MM.1S (cell line): ENCODE measurements at regions not wholly inside any gene's neighbourhood (a gene's known extent, or its start where the extent isn't known, plus 50 kb on each side); places are given as distances from the start of the nearest gene placed in this dataset.
"Not testable (repeated sequence)": the region's sequence is repeated elsewhere in the genome, so short reads cannot be mapped to it uniquely, and the experiment has no call there.

Source experiments
- DNase-seq: peaks from one replicate; pipeline ENCODE4 v3.0.0-alpha.2; 2015
- H2AFZ ChIP-seq: fragments of 300-600 bp; sonication (generic); 2 replicates; pipeline ENCODE4 v1.6.0; 2016; ENCODE audit warnings: antibody characterized with exemption, low read length
- H3F3A ChIP-seq: fragments of 300-600 bp; sonication (generic); 2 replicates; pipeline ENCODE4 v1.6.1; 2016; ENCODE audit warnings: mild to moderate bottlenecking, antibody characterized with exemption, low read length, moderate library complexity, mixed read lengths; ENCODE audit not compliant: insufficient read depth
- H3K27ac ChIP-seq: fragments of 300-600 bp; sonication (generic); 2 replicates; pipeline ENCODE4 v1.5.1; 2016; ENCODE audit warnings: mild to moderate bottlenecking, low read length
- H3K27me3 ChIP-seq: fragments of 300-600 bp; sonication (generic); replicated peaks from 2 replicates; pipeline ENCODE4 v1.6.0; 2016; ENCODE audit warnings: low read length; ENCODE audit not compliant: insufficient read depth
- H3K36me3 ChIP-seq: fragments of 300-600 bp; sonication (generic); replicated peaks from 2 replicates; pipeline ENCODE4 v1.6.1; 2016; ENCODE audit warnings: mild to moderate bottlenecking, low read length, mixed read lengths; ENCODE audit not compliant: insufficient read depth
- H3K4me1 ChIP-seq: fragments of 300-600 bp; sonication (generic); 2 replicates; pipeline ENCODE4 v1.6.1; 2016; ENCODE audit warnings: low read length, mixed read lengths
- H3K4me2 ChIP-seq: fragments of 300-600 bp; sonication (generic); 2 replicates; pipeline ENCODE4 v1.6.0; 2016; ENCODE audit warnings: low read depth, low read length
- H3K4me3 ChIP-seq: fragments of 300-600 bp; sonication (generic); 2 replicates; pipeline ENCODE4 v1.5.1; 2016; ENCODE audit warnings: low read length, mixed read lengths
- H3K79me2 ChIP-seq: fragments of 300-600 bp; sonication (generic); 2 replicates; pipeline ENCODE4 v1.6.1; 2016; ENCODE audit warnings: mixed run types, low read length, mixed read lengths
- H3K9ac ChIP-seq: fragments of 300-600 bp; sonication (generic); 2 replicates; pipeline ENCODE4 v1.6.1; 2016; ENCODE audit warnings: low read length, mixed read lengths
- H3K9me2 ChIP-seq: fragments of 300-600 bp; sonication (generic); replicated peaks from 2 replicates; pipeline ENCODE4 v1.6.1; 2016; ENCODE audit warnings: mild to moderate bottlenecking, low read length, mixed read lengths; ENCODE audit not compliant: insufficient read depth
- H3K9me3 ChIP-seq: fragments of 300-600 bp; sonication (generic); replicated peaks from 2 replicates; pipeline ENCODE4 v1.6.1; 2016; ENCODE audit warnings: mild to moderate bottlenecking, low read length, mixed read lengths; ENCODE audit not compliant: insufficient read depth
- H4K20me1 ChIP-seq: fragments of 300-600 bp; sonication (generic); 2 replicates; pipeline ENCODE4 v1.6.1; 2016; ENCODE audit warnings: mild to moderate bottlenecking, low read length, moderate library complexity, mixed read lengths; ENCODE audit not compliant: insufficient read depth
- EZH2 ChIP-seq: fragments of 300-600 bp; sonication (generic); optimal IDR thresholded peaks from 2 replicates; pipeline ENCODE3; 2017; ENCODE audit warnings: low read depth, mild to moderate bottlenecking, antibody characterized with exemption, low read length, mixed read lengths
- EZH2phosphoT487 ChIP-seq: fragments of 300-600 bp; sonication (generic); IDR thresholded peaks from 2 replicates; pipeline ENCODE4 v1.6.1; 2018; ENCODE audit warnings: antibody characterized with exemption, low read length
- TF ChIP-seq, protein P1 (sequence below): fragments of 300-600 bp; sonication (generic); IDR thresholded peaks from 2 replicates; pipeline ENCODE4 v1.5.1; 2016; ENCODE audit warnings: antibody characterized with exemption, low read length, mixed read lengths

DNA sequence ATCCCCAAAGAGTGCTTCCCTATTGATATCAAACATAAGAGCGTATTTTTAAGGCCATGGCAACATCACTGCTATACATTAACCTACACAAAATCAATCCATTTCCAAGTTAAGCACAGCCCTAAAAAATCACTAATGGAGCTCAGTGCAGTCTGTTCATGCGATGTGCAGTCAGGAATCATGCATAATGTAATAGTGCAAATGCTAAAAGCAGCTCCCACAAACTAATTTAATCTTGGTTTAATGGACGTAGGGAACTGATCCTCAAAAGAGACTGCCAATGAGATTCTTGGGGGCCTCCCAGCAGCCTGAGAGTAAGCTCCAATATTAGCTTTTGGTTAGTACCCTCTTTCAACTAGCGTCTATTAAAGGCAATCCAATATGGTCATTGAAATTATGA, 245.9 kb downstream of the TOX3 start:
- DNase-seq: no peak
- Histone ChIP-seq H3F3A (no peaks in the 10 kb centered on the region), H3K9ac (no peak overlapping the region), H4K20me1 (no peaks in the 10 kb centered on the region), H3K27me3 (no peaks in the 10 kb centered on the region), H3K4me3 (no peak overlapping the region), H3K79me2 (no peaks in the 10 kb centered on the region), H3K36me3 (no peaks in the 10 kb centered on the region), H3K27ac (no peak overlapping the region), H3K4me2 (no peak overlapping the region), H3K4me1 (no peaks in the 10 kb centered on the region), H2AFZ (no peak overlapping the region), H3K9me2 (no peaks in the 10 kb centered on the region), H3K9me3 (no peaks in the 10 kb centered on the region)
- TF ChIP-seq, protein P1, sequence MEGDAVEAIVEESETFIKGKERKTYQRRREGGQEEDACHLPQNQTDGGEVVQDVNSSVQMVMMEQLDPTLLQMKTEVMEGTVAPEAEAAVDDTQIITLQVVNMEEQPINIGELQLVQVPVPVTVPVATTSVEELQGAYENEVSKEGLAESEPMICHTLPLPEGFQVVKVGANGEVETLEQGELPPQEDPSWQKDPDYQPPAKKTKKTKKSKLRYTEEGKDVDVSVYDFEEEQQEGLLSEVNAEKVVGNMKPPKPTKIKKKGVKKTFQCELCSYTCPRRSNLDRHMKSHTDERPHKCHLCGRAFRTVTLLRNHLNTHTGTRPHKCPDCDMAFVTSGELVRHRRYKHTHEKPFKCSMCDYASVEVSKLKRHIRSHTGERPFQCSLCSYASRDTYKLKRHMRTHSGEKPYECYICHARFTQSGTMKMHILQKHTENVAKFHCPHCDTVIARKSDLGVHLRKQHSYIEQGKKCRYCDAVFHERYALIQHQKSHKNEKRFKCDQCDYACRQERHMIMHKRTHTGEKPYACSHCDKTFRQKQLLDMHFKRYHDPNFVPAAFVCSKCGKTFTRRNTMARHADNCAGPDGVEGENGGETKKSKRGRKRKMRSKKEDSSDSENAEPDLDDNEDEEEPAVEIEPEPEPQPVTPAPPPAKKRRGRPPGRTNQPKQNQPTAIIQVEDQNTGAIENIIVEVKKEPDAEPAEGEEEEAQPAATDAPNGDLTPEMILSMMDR: no peak
- TF ChIP-seq EZH2 (no peak), EZH2phosphoT487 (no peak)

DNA sequence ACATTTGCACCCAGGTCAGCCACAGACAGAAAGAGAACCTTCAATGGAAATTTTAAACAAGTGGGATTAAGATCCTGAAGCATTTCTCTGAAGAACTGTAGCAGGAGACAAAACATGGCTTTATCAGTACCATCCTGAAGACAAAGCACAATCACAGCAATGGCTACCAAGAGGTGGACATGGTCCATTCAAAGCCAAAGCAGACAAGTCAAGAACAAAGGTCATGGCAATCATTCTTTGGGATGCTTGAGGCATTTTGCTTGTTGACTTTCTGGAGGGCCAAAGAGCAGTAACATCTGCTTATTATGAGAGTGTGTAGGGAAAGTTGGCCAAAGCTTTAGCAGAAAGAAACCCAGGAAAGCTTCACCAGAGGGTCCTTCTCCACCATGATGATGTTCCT, 248.2 kb downstream of the TOX3 start:
- Histone ChIP-seq H3F3A (no peaks in the 10 kb centered on the region), H3K9me3 (no peaks in the 10 kb centered on the region), H4K20me1 (no peaks in the 10 kb centered on the region), H3K4me1 (no peaks in the 10 kb centered on the region), H3K9ac (no peak overlapping the region), H3K27me3 (no peaks in the 10 kb centered on the region), H3K4me2 (no peak overlapping the region), H3K9me2 (no peaks in the 10 kb centered on the region), H3K4me3 (no peak overlapping the region), H3K79me2 (no peaks in the 10 kb centered on the region), H2AFZ (no peak overlapping the region), H3K36me3 (no peaks in the 10 kb centered on the region), H3K27ac (no peak overlapping the region)
- TF ChIP-seq, protein P1: no peak
- TF ChIP-seq EZH2phosphoT487: no peak
- TF ChIP-seq EZH2: no peak
- no peak for DNase-seq

DNA sequence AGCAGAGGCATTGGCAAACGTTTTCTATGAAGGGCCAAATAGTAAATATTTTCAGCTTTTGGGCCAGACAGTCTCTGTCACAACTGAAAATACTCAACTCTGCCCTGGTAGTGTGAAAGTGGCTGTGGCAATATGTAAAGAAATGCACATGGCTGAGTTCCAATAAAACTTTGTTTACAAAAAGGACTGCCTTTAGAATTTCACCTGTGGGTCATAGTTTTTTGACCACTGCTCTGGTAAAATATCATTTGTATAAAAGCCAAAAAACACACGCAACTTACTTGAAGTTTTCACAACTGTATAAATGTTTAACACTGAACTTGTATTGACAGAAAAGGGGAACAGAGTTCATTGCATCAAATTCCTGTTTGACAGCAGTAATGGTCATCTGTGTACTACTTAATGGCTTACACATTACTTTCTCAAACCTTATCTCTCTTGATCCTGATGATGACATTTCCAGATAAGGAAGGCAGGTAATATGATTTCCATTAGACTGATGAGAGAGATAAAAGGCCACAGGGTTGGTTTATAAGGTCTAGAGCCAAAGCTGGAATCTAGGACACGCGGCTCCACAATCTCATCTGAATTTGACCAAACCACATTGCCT, 250.1 kb downstream of the TOX3 start:
- H3K79me2 ChIP-seq, H3K27ac ChIP-seq, H3K36me3 ChIP-seq, H3K4me2 ChIP-seq, H3K9me3 ChIP-seq, H3K27me3 ChIP-seq, H2AFZ ChIP-seq, H3K9me2 ChIP-seq, H3F3A ChIP-seq, H3K4me1 ChIP-seq, H3K9ac ChIP-seq, H4K20me1 ChIP-seq, H3K4me3 ChIP-seq, DNase-seq: not testable (repeated sequence)

DNA sequence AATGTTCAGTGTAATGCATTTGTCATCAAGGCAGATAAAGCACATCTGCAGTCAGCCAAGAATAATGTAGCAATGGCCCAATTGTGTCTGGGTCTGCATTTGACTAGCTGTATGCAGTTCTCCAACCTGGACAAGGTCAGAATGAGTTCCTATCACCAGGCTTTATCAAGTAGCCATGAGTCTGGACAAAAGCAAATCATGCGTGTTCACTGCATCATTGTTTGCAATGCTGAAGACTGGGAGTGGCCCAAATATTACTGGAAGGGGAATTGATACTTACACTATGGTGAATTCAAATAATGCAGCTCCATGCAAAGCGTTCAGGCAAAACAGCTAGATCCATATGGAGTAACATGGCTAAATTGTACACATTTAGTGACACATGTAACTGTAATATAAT, 250.9 kb downstream of the TOX3 start:
- Histone ChIP-seq H3K9ac (no peak overlapping the region), H3K27me3 (no peaks in the 10 kb centered on the region), H3K9me3 (no peaks in the 10 kb centered on the region), H3K4me3 (no peak overlapping the region), H4K20me1 (no peaks in the 10 kb centered on the region), H3K9me2 (no peaks in the 10 kb centered on the region), H3F3A (no peaks in the 10 kb centered on the region), H3K36me3 (no peaks in the 10 kb centered on the region), H3K27ac (no peak overlapping the region), H3K4me1 (no peaks in the 10 kb centered on the region), H3K4me2 (no peak overlapping the region), H2AFZ (no peak overlapping the region), H3K79me2 (no peaks in the 10 kb centered on the region)
- DNase-seq: no peak
- TF ChIP-seq EZH2 (no peak), EZH2phosphoT487 (no peak)
- TF ChIP-seq, protein P1: no peak
